Esophagus muscularis mucosa (tissue), 4 donors: ENCODE measurements at regions not wholly inside any gene's neighbourhood (a gene's known extent, or its start where the extent isn't known, plus 50 kb on each side); places are given as distances from the start of the nearest gene placed in this dataset.

ENCODE experiments used
- EP300 ChIP-seq: sonication (generic); formaldehyde crosslinking; IDR thresholded peaks from one replicate; pipeline ENCODE4 v1.6.1; 2017; ENCODE audit warnings: antibody characterized with exemption
- POLR2A ChIP-seq: fragments of 450-650 bp; IDR thresholded peaks from one replicate; pipeline ENCODE4 v1.6.1; 2017; ENCODE audit warnings: antibody characterized with exemption, moderate library complexity, mild to moderate bottlenecking, low read depth
- POLR2AphosphoS5 ChIP-seq, 2 donors: sonication (generic); formaldehyde crosslinking; IDR thresholded peaks; one replicate each; pipeline ENCODE4 v1.6.1; 2017; ENCODE audit warnings: antibody characterized with exemption in 2 of 2
- TF ChIP-seq, protein P1 (sequence below), 3 experiments: fragments of 200-600 bp in 2 of 3; fragments of 450-650 bp in 1 of 3; sonication (generic) in 2 of 3; IDR thresholded peaks; one replicate each; pipeline ENCODE4 v1.5.1; 2017 to 2019; ENCODE audit warnings: antibody characterized with exemption in 3 of 3, mild to moderate bottlenecking in 2 of 3, moderate library complexity in 1 of 3

DNA sequence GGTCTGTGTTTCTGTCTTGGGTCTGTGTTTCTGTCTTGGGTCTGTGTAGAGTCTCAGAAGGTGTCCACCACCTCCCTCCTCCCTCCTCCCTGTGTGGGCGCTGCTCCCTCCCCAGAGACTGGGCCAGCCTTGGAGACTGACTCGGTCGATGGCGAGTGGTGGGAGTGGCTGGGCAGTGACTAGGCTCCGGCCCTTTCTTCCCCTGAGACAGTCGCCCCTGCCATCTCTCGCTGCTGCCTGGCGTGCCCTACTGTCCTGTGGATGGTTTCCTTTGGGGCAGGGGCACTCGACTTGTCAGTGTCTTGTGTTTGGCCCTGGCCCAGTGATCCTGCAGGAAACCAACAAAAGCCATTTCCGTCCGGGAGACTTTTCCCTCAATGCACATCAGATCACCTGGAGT, 215.8 kb downstream of the NDUFA10 start:
- TF ChIP-seq EP300: no peak
- TF ChIP-seq, protein P1, sequence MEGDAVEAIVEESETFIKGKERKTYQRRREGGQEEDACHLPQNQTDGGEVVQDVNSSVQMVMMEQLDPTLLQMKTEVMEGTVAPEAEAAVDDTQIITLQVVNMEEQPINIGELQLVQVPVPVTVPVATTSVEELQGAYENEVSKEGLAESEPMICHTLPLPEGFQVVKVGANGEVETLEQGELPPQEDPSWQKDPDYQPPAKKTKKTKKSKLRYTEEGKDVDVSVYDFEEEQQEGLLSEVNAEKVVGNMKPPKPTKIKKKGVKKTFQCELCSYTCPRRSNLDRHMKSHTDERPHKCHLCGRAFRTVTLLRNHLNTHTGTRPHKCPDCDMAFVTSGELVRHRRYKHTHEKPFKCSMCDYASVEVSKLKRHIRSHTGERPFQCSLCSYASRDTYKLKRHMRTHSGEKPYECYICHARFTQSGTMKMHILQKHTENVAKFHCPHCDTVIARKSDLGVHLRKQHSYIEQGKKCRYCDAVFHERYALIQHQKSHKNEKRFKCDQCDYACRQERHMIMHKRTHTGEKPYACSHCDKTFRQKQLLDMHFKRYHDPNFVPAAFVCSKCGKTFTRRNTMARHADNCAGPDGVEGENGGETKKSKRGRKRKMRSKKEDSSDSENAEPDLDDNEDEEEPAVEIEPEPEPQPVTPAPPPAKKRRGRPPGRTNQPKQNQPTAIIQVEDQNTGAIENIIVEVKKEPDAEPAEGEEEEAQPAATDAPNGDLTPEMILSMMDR (IDR thresholded peaks at IDR 0.05): no peak
- TF ChIP-seq POLR2AphosphoS5 (IDR thresholded peaks at IDR 0.05): no peak
- TF ChIP-seq POLR2A: no peak
